ENCODE measurements at regions not wholly inside any gene's neighbourhood (a gene's known extent, or its start where the extent isn't known, plus 50 kb on each side); places are given as distances from the start of the nearest gene placed in this dataset.

- no peak for TF ChIP-seq FOXM1 (IDR thresholded peaks at IDR 0.05; ENCODE audit: low read depth)
- no peak for TF ChIP-seq FOXM1 (CRISPR knock-in tag; IDR thresholded peaks at IDR 0.05; ENCODE audit: low read depth)
These were observed 59.2 kb downstream of the IL12A start (continued) for GRCh38 chr3:160047876-160048275.

GRCh38 chr3:160049038-160049437 is 60.4 kb downstream of the IL12A start:
- BruUV-seq (replicated peaks), result no TSS peak
- CTCF ChIA-PET (ENCODE audit: low intra/inter-chr PET ratio), result no interaction called here
- Histone ChIP-seq H3K9me1 (ENCODE audit: control insufficient read depth, insufficient read depth, low read length) (no peaks in the 10 kb centered on the region), H3K27me3 (ENCODE audit: control insufficient read depth in 2 of 2, insufficient read depth in 2 of 2, low read length in 2 of 2) (peaks cover 0 to 7% of the 10 kb centered on the region in 2 experiments; a peak in 1 of 5 replicates), H2AFZ (ENCODE audit: low read depth, low read length) (no peak overlapping the region), H3K9ac (ENCODE audit: insufficient read depth in 1 of 2, low read depth in 2 of 2, low read length in 2 of 2) (no peak overlapping the region), H3K4me3 (no peak overlapping the region), H3K79me2 (ENCODE audit: control insufficient read depth, insufficient read depth, low read length) (no peaks in the 10 kb centered on the region), H3K4me1 (replicated peaks in 1 of 2; ENCODE audit: control insufficient read depth in 2 of 2, insufficient read depth in 2 of 2, low read length in 2 of 2) (no peaks in the 10 kb centered on the region), H3K36me3 (ENCODE audit: control insufficient read depth, insufficient read depth, low read length) (no peaks in the 10 kb centered on the region), H4K20me1 (replicated peaks; ENCODE audit: control insufficient read depth, insufficient read depth, low read length) (no peaks in the 10 kb centered on the region), H3K4me2 (ENCODE audit: insufficient read depth, low read length) (no peak overlapping the region), H3K27ac (ENCODE audit: extremely low read depth, low read depth, low read length) (no peak overlapping the region), H3K9me3 (replicated peaks; ENCODE audit: control insufficient read depth, insufficient read depth, low read depth, low read length) (no peaks in the 10 kb centered on the region)
- DNase-seq (ENCODE audit: extremely low read depth in 1 of 4, low spot score in 3 of 4) (no peak), FAIRE-seq (no peak), ATAC-seq (no peak)
- POLR2A ChIA-PET, result no interaction called here
- WGBS (ENCODE audit: insufficient coverage, low coverage, missing lambda C conversion rate), result 0% methylated on average over 2 of the region's 2 CpGs
- in situ Hi-C loops (cut with MboI) (no loop called here), intact Hi-C loops (cut with micrococcal nuclease) (no loop called here)
- TF ChIP-seq NFATC3 (IDR thresholded peaks at IDR 0.05) (no peak), PURB (CRISPR knock-in tag; IDR thresholded peaks at IDR 0.05; ENCODE audit: low read depth) (no peak), ZFP91 (CRISPR knock-in tag; IDR thresholded peaks at IDR 0.05) (no peak), ZNF408 (CRISPR knock-in tag; IDR thresholded peaks at IDR 0.05; ENCODE audit: low read depth) (no peak), E4F1 (CRISPR knock-in tag; IDR thresholded peaks at IDR 0.05; ENCODE audit: borderline replicate concordance) (no peak), XRCC3 (IDR thresholded peaks at IDR 0.05) (no peak), CEBPB (tag; IDR thresholded peaks at IDR 0.05) (no peak), TBP (optimal IDR thresholded peaks at IDR 0.05; ENCODE audit: low read depth, low read length) (no peak), ZNF316 (IDR thresholded peaks at IDR 0.05) (no peak), PREB (CRISPR knock-in tag; IDR thresholded peaks at IDR 0.05) (no peak), DEAF1 (CRISPR knock-in tag; IDR thresholded peaks at IDR 0.05) (no peak)

Data from K562 (cell line).